C4-2B (cell line): ENCODE measurements at regions not wholly inside any gene's neighbourhood (a gene's known extent, or its start where the extent isn't known, plus 50 kb on each side); places are given as distances from the start of the nearest gene placed in this dataset.

ENCODE experiments used
- H3K27ac ChIP-seq: fragments of 450-650 bp; 2 replicates; pipeline ENCODE4 v1.5.1; 2017
- CTCF ChIP-seq: fragments of 450-650 bp; conservative IDR thresholded peaks from 2 replicates; pipeline ENCODE4 v1.5.1; 2017; ENCODE audit warnings: mild to moderate bottlenecking
- ZFX ChIP-seq: fragments of 450-650 bp; IDR thresholded peaks from 2 replicates; pipeline ENCODE4 v1.6.1; 2017

GRCh38 chr7:118745927-118746326 is 521.4 kb downstream of the ANKRD7 start:
- no peak overlapping the region for H3K27ac ChIP-seq
- TF ChIP-seq ZFX (no peak), CTCF (no peak)

- H3K27ac ChIP-seq: no peak overlapping the region
- TF ChIP-seq CTCF (no peak), ZFX (no peak)
These were observed 523.0 kb downstream of the ANKRD7 start for GRCh38 chr7:118747473-118747872.

DNA sequence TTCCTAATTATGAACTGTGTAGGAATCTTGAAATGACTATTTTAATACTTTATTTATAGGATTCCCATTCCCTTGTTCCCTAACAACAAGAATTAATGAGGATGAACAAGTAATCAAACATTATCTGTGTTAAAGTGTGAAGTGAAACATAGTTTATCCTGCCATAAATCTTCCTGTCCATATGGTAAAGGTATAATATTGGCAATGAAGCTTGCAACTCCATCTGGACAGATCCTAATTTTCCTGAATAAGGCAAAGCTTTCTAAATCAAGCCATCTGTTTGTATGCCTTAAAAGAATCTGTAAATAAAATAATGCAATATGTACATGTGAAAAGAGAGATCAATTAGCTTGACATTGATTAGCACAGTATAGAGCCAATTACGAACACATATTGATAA is 529.0 kb downstream of the ANKRD7 start:
- H3K27ac ChIP-seq: no peak overlapping the region
- TF ChIP-seq CTCF (no peak), ZFX (no peak)

GRCh38 chr7:118754608-118755007 is 530.1 kb downstream of the ANKRD7 start:
- TF ChIP-seq CTCF: no peak
- no peak for TF ChIP-seq ZFX
- H3K27ac ChIP-seq: no peak overlapping the region

DNA sequence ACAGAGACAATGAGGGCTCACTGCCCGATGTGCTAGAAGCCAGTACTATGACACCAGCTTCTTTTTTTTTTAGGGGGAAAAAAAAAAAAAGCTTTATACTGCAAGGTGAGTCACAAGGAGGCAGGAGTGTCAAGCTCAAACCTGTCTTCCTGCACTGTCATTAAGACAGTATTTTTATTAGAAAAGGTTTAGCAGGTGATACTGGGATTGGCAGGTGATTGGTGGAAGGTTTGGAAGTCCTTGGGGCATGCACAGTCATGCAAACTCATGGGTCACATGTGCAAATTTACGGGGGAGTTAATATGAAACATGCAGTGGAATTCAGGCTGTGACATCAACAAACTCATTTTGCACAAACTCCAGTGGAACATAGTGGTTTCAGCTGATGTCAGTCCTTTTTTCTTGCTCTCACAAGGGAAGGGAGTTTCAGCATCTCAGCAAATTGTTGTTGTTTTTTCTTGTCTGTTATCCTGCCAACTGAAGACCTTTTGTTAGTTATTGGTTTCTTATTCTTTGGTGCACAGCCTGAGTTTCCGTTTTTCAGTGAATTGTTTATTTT is 530.6 kb downstream of the ANKRD7 start:
- TF ChIP-seq ZFX: no peak
- TF ChIP-seq CTCF: no peak
- H3K27ac ChIP-seq: no peak overlapping the region

DNA sequence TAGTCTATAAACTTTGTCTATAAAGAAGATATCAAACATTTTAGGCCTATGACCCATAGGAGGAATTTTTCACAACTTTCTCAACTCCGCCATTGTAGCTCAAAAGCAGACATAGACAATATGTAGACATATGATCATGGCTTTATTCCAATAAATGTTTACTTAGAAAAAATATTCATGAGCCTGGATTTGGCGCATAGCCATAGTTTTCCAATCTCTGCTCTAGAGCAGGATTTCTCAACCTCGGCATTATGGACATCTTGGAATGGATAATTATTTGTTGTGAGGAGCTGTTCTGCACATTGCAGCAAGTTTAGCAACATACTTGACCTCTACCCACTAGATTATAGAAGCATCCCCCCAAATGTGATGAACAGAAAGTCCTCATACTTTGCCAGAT is 532.6 kb downstream of the ANKRD7 start:
- no peak for TF ChIP-seq CTCF
- no peak for TF ChIP-seq ZFX
- H3K27ac ChIP-seq: no peak overlapping the region

DNA sequence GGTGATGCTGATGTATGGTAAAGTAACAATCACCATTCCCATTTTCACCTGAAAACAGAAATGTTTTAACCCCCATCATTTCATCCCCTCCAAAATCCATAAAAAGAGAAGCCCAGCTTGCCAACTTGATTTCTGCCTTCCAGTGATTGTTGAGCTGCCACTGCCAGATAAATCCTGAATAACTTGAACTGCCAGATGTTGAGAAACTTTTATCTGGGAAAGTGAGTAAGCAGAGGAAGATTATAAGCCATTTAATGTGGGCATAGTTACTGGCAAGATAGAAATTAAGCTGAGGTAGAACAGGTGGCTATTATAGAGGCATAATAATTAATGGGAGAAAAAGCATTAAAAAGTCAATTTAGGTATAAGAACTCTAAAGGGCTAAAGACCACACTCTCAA is 534.1 kb downstream of the ANKRD7 start:
- H3K27ac ChIP-seq: no peak overlapping the region
- TF ChIP-seq ZFX: no peak
- no peak for TF ChIP-seq CTCF
